HG03378 (cell line): ENCODE measurements at regions not wholly inside any gene's neighbourhood (a gene's known extent, or its start where the extent isn't known, plus 50 kb on each side); places are given as distances from the start of the nearest gene placed in this dataset.
"Not testable (repeated sequence)": the region's sequence is repeated elsewhere in the genome, so short reads cannot be mapped to it uniquely, and the experiment has no call there.

Experiments
- ATAC-seq: cut with Tn5 transposase; IDR thresholded peaks from one replicate; pipeline ENCODE4 v1.9.1; 2021; ENCODE audit warnings: mild to moderate bottlenecking, moderate library complexity; ENCODE audit not compliant: unreplicated experiment

DNA sequence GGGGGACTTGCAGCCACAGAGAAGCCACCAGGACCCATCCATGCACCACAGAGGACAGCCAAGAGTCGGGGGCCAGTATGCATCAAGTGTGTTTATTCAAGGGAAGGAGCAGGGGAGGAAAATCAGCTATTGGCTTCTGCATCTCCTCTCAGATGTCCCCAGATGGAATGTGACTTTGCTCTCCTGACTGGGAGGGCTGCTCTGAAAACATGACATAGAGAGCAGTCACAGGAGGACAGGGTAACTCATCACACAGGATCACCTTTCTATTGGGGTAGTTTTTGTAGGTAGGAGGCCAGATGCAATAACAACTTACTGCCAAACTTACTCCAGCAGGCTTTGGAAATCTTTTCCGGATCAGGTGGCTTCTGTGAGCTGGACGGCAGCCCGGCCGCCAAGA lies 121.0 kb upstream of the OPCML start:
- ATAC-seq: no peak

GRCh38 chr11:133650082-133650481 lies 117.8 kb upstream of the OPCML start:
- no peak for ATAC-seq

DNA sequence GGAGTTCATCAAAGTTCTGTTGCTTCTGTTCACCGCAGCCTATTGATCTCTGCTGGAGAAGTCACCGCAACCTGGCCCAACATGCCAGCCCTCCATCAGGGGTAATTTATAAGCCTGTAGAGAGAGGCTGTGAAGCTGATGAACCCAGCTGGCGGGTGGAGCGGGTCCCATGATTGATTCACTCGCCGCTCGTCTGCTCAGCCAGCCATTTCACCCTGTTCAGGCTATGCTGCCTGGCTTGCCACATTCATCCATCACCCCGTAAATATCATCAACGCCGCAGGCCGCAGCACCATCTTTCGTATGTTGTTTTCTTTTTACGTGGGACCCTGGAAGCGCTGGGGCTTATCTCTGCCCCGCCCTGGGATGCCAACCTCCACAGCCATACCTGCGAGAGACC lies 116.7 kb upstream of the OPCML start:
- no peak for ATAC-seq

- no peak for ATAC-seq
Observed at GRCh38 chr11:133639408-133639807, 107.1 kb upstream of the OPCML start.

- ATAC-seq: no peak
Observed at GRCh38 chr11:133638921-133639320, 106.6 kb upstream of the OPCML start.

DNA sequence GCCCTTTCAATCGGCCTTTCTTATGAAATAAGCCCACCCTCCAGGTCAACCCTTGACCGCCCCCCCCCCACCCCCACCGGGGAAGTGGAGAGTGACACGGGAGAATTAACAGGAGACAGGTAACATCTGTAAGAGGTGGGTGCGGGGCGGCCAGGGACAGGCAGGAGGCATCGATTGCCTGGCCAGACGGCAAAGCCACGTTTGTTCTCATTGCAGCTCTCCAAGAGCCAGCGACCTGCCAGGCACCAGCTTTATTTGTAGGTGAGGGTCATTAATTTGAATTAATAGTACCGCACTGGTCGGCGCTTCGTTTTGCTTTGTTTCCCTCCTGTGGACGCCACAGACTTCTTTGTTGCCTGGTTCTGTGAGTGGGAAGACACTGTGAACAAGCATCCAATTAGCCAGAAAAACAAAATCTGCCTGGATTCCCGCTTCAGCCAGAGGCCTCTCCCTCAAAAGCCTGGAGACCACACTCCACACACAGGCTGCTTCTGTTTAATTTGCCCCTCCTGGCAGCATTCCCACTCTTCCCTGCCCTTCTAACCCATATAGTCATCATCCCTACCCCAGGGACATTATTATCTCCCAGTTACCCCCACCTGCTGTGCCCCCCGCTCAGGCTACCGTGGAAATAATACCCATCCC lies 104.5 kb upstream of the OPCML start:
- ATAC-seq: no peak

- no peak for ATAC-seq
Observed at GRCh38 chr11:133635244-133635739, 103.0 kb upstream of the OPCML start.

DNA sequence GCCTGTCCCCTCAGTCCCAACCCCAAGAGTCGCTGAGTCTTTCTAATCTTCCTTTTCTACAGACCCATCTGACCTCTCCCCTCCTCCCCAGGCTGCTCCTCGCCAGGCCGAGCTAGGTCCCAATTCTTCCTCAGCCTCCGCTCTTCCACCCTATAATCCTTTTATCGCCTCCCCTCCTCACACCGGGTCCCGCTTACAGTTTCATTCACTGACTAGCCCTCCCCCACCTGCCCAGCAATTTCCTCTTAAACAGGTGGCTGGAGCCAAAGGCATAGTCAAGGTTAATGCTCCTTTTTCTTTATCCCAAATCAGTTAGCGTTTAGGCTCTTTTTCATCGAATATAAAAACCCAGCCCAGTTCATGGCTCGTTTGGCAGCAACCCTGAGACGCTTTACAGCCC lies 96.1 kb upstream of the OPCML start:
- ATAC-seq: not testable (repeated sequence)

- ATAC-seq: no peak
Observed at GRCh38 chr11:133621611-133622010, 89.3 kb upstream of the OPCML start.

DNA sequence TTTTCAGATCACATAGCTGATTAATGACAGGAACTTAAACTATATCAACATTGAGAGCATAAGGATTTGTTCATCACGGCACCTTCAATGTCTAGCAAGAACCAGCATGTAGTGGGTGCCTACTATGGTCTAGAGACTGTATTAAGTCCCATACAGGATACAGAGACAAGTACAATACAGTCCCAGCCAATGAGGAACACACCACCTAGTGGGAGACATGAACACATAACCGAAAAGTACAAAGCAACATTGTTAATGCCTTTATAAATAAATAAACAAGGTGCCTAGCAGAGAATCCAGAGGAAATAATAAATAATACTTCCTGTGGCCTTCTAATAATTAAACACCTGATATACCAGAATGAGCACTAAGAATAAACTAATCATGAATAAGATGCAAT lies 87.7 kb upstream of the OPCML start:
- no peak for ATAC-seq

GRCh38 chr11:133619397-133619796 lies 87.1 kb upstream of the OPCML start:
- ATAC-seq: no peak

DNA sequence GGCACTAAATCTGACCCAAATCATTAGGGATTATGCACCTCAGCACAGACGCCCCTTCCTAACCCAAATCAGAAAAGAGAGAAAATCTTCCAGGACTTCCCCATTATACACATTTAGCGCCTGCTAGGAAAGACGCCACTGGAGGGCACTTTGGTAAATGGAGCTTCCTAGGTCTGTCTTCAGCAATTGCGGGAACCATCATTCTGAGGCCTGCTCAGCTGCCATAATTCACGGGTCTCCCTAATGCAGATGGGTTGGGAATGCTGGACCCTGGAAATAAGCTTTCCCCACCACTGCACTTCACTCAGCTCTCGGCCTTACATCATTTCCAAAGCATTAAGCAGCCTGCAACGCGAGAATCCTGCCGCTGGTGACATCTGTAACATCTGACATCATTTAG lies 86.2 kb upstream of the OPCML start:
- ATAC-seq: no peak

DNA sequence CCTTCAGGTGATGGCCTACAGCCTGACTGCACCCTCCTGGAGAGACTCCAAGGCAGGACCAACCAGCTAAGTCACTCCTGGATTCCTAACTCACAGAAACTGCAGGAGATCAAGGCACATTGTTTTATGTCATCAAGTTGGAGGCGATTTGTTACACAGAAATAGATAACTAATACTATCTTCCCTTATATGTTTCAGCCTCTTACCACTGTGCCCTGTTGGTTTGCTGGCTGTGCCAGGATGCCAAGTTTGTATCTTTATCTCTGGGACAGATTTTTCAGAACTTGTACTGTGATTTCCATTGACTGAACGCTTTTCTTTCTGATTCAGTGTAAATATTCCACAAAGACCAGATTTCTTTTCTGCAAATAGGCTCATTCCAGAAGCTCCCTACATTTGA lies 76.2 kb upstream of the OPCML start:
- no peak for ATAC-seq

DNA sequence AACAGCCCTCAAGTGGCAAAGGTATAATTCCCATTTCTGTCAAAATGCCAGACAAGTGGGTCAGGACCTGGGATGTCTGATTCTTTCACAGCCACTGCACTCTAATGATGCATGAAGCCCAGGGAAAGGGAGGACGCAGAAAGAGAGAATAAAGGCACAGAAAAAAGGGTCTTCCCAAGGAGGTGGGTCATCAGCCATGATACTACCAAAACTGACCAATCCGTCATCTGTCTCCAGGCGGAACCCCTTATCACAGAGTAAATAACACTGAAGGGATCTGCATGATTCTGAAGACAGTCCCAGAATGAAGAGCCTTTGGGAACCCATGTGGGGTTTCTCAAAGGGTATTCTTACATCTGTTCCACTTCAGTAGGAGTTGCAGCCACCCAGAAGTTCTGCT lies 73.8 kb upstream of the OPCML start:
- no peak for ATAC-seq

GRCh38 chr11:133605482-133605881 lies 73.2 kb upstream of the OPCML start:
- ATAC-seq: no peak

- no peak for ATAC-seq
Observed at GRCh38 chr11:133601641-133602040, 69.3 kb upstream of the OPCML start.

GRCh38 chr11:133600786-133601185 lies 68.5 kb upstream of the OPCML start:
- ATAC-seq: no peak

DNA sequence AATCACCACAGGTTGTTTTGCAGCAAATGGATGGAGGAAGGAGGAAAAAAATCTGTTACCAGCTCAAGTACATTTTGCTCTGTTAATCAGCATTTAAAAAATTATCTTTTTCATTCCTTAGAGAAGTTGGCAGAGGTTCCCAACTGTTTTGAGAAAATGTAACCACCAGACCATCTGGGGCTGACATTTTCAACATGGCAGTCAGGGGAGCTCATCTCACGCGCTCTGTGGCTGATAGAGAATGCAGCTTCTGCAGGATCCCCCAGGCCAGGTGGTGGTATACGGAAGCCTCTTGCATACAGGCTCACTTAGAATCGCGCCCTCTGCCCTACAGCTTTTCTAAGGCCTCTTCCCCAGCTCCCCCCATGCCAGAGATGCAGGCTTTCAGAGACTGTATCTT lies 68.0 kb upstream of the OPCML start:
- no peak for ATAC-seq

DNA sequence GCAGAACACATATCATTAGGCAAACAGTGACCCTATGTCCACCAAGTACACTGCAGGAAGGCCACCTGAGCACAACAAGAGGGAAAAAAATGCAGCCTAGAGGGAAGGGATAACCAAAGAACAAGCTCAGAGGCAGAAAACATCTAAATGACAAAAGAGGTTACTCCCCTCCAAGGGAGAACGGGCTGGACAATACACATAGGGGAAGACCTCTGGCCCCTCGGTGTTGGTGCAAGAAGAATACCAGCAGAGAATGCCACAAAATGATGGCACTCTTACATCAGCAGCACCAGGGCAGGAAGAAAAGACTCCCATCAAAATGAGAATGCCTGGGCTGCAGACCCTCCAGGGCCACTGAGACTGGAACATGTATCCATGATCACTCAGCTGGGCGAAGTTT lies 66.6 kb upstream of the OPCML start:
- ATAC-seq: no peak

DNA sequence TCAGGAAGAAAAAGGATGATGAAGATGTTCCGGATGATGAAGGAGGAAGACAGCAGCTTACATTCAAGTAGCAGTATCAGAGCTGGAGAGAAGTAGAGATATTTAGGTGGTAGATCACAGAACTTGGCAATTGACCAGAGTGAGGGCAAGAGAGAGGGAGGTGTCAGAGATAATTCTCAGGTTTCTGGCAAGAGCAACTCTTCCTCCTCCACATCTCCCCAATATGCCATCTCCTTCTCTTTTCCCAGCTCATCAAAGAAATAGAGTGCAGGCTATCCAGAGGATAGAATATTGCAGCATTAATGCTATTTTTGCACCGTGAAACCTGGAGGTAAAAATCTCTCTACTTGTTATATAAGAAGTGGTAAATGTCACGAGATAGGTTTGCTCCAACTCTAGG lies 64.9 kb upstream of the OPCML start:
- ATAC-seq: no peak

- no peak for ATAC-seq
Observed at GRCh38 chr11:133595998-133596590, 63.8 kb upstream of the OPCML start.

DNA sequence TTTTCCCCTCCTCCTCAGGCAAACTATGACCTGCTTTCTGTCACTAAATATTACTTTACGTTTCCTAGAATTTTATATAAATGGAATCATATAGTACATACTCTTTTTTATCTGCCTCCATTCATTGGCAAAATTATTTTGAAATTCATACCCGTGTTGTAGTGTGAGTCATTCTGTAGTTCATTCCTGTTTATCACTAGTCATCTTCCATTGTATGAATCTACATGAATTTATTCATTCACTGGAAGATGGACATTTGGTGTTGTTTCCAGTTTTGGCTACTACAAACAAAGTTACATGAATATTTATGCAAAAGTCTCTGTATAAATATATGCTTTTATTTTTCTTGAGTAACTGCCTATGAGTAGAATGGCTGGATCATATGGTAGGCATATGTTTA lies 60.7 kb upstream of the OPCML start:
- ATAC-seq: no peak
